ENCODE measurements at regions not wholly inside any gene's neighbourhood (a gene's known extent, or its start where the extent isn't known, plus 50 kb on each side); places are given as distances from the start of the nearest gene placed in this dataset.

- POLR2A ChIA-PET (ENCODE audit: low non-redundant PET) = no interaction called here
- DNase-seq (ENCODE audit: low spot score) = no peak
- H3K27ac ChIP-seq = no peak overlapping the region
- no peak for TF ChIP-seq CTCF (conservative IDR thresholded peaks at IDR 0.05; ENCODE audit: low read depth)
- CTCF ChIA-PET = no interaction called here
These were observed 85.1 kb downstream of the LBH start for GRCh38 chr2:30316408-30316807.

GRCh38 chr2:30318987-30319782 lies 87.9 kb downstream of the LBH start:
- POLR2A ChIA-PET (ENCODE audit: low non-redundant PET) = no interaction called here
- CTCF ChIA-PET = no interaction called here

GRCh38 chr2:30321466-30321865 lies 90.1 kb downstream of the LBH start:
- no peak overlapping the region for H3K27ac ChIP-seq
- TF ChIP-seq CTCF (conservative IDR thresholded peaks at IDR 0.05; ENCODE audit: low read depth) = no peak
- DNase-seq (ENCODE audit: low spot score) = no peak
- CTCF ChIA-PET = no interaction called here
- POLR2A ChIA-PET (ENCODE audit: low non-redundant PET) = no interaction called here

More at GRCh38 chr2:30318987-30319782, 87.9 kb downstream of the LBH start:
- no peak for DNase-seq (ENCODE audit: low spot score)
- no peak overlapping the region for H3K27ac ChIP-seq
- TF ChIP-seq CTCF (conservative IDR thresholded peaks at IDR 0.05; ENCODE audit: low read depth) = no peak

GRCh38 chr2:30323499-30323898 lies 92.2 kb downstream of the LBH start:
- H3K27ac ChIP-seq = no peak overlapping the region
- TF ChIP-seq CTCF (conservative IDR thresholded peaks at IDR 0.05; ENCODE audit: low read depth) = no peak
- POLR2A ChIA-PET (ENCODE audit: low non-redundant PET) = no interaction called here
- DNase-seq (ENCODE audit: low spot score) = no peak
- CTCF ChIA-PET = no interaction called here

- no peak for TF ChIP-seq CTCF (conservative IDR thresholded peaks at IDR 0.05; ENCODE audit: low read depth)
- no peak overlapping the region for H3K27ac ChIP-seq
- no peak for DNase-seq (ENCODE audit: low spot score)
- POLR2A ChIA-PET (ENCODE audit: low non-redundant PET) = no interaction called here
- CTCF ChIA-PET = no interaction called here
These were observed 93.0 kb downstream of the LBH start for GRCh38 chr2:30324245-30324908.

GRCh38 chr2:30325600-30326328 lies 94.4 kb downstream of the LBH start:
- no peak for TF ChIP-seq CTCF (conservative IDR thresholded peaks at IDR 0.05; ENCODE audit: low read depth)
- DNase-seq (ENCODE audit: low spot score) = no peak
- CTCF ChIA-PET = no interaction called here
- POLR2A ChIA-PET (ENCODE audit: low non-redundant PET) = no interaction called here
- no peak overlapping the region for H3K27ac ChIP-seq

Measured in RWPE1 (cell line).